Prostate gland (tissue), 2 donors: ENCODE measurements at regions not wholly inside any gene's neighbourhood (a gene's known extent, or its start where the extent isn't known, plus 50 kb on each side); places are given as distances from the start of the nearest gene placed in this dataset.

Experiments
- CTCF ChIP-seq, 4 experiments: fragments of 200-600 bp in 2 of 4; fragments of 450-650 bp in 2 of 4; sonication (generic) in 2 of 4; IDR thresholded peaks; 1 replicate in 3 of 4; 2 replicates in 1 of 4; pipeline ENCODE4 v1.5.1; 2016 to 2019; ENCODE audit warnings: antibody characterized with exemption in 4 of 4, mild to moderate bottlenecking in 2 of 4, moderate library complexity in 2 of 4
- POLR2A ChIP-seq: fragments of 450-650 bp; IDR thresholded peaks from one replicate; pipeline ENCODE4 v1.6.1; 2016; ENCODE audit warnings: antibody characterized with exemption, mild to moderate bottlenecking
- POLR2AphosphoS5 ChIP-seq: sonication (generic); formaldehyde crosslinking; IDR thresholded peaks from one replicate; pipeline ENCODE4 v1.6.1; 2017; ENCODE audit warnings: antibody characterized with exemption

- TF ChIP-seq CTCF (IDR thresholded peaks at IDR 0.05), result no peak
- TF ChIP-seq POLR2AphosphoS5, result no peak
- no peak for TF ChIP-seq POLR2A
Observed at GRCh38 chrX:67207912-67208311, 335.9 kb upstream of the AR start.
